Karpas-422 (cell line): ENCODE measurements at regions not wholly inside any gene's neighbourhood (a gene's known extent, or its start where the extent isn't known, plus 50 kb on each side); places are given as distances from the start of the nearest gene placed in this dataset.

Source experiments
- DNase-seq: peaks from one replicate; pipeline ENCODE4 v3.0.0-alpha.2; 2015
- H2AFZ ChIP-seq: fragments of 200-600 bp; sonication (generic); 2 replicates; pipeline ENCODE4 v1.6.1; 2014; ENCODE audit warnings: antibody characterized with exemption, low read length, mixed read lengths
- H3K27ac ChIP-seq: fragments of 200-600 bp; sonication (generic); 2 replicates; pipeline ENCODE4 v1.5.1; 2014; ENCODE audit warnings: mild to moderate bottlenecking, low read length, moderate library complexity
- H3K27me3 ChIP-seq: fragments of 200-600 bp; sonication (generic); 2 replicates; pipeline ENCODE4 v1.6.1; 2014; ENCODE audit warnings: low read length, mixed read lengths
- H3K36me3 ChIP-seq: fragments of 200-600 bp; sonication (generic); 2 replicates; pipeline ENCODE4 v1.6.1; 2014; ENCODE audit warnings: low read length, mixed read lengths; ENCODE audit not compliant: insufficient read depth
- H3K4me1 ChIP-seq: fragments of 200-600 bp; sonication (generic); 2 replicates; pipeline ENCODE4 v1.6.1; 2014; ENCODE audit warnings: mild to moderate bottlenecking, low read length, mixed read lengths
- H3K4me2 ChIP-seq: fragments of 200-600 bp; sonication (generic); 2 replicates; pipeline ENCODE4 v1.6.1; 2014; ENCODE audit warnings: low read length, low read depth, mild to moderate bottlenecking; ENCODE audit not compliant: poor library complexity, severe bottlenecking
- H3K4me3 ChIP-seq: fragments of 200-600 bp; sonication (generic); 2 replicates; pipeline ENCODE4 v1.5.1; 2014; ENCODE audit warnings: mild to moderate bottlenecking, antibody characterized with exemption, low read length, mixed read lengths
- H3K79me2 ChIP-seq: fragments of 200-600 bp; sonication (generic); 2 replicates; pipeline ENCODE4 v1.6.1; 2014; ENCODE audit warnings: mild to moderate bottlenecking, low read length, mixed read lengths
- H3K9ac ChIP-seq: fragments of 200-600 bp; sonication (generic); 2 replicates; pipeline ENCODE4 v1.6.0; 2014; ENCODE audit warnings: low read length
- H3K9me2 ChIP-seq: fragments of 200-600 bp; sonication (generic), shearing (Covaris generic); replicated peaks from 2 replicates; pipeline ENCODE4 v1.6.0; 2014; ENCODE audit warnings: mild to moderate bottlenecking, low read length, moderate library complexity; ENCODE audit not compliant: insufficient read depth
- H3K9me3 ChIP-seq: fragments of 300-700, 200-600 bp; sonication (generic); 2 replicates; pipeline ENCODE4 v1.6.1; 2014; ENCODE audit warnings: low read length, mixed read lengths
- H4K20me1 ChIP-seq: fragments of 200-600 bp; sonication (generic); 2 replicates; pipeline ENCODE4 v1.6.1; 2014; ENCODE audit warnings: mild to moderate bottlenecking, antibody characterized with exemption, low read length, low read depth; ENCODE audit not compliant: insufficient read depth

GRCh38 chr3:78426454-78426853 lies 1341.3 kb downstream of the ROBO1 start:
- H3K4me3 ChIP-seq: no peak overlapping the region
- no peaks in the 10 kb centered on the region for H4K20me1 ChIP-seq
- no peaks in the 10 kb centered on the region for H3K9me2 ChIP-seq
- H3K4me1 ChIP-seq: peaks cover 8% of the 10 kb centered on the region
- no peaks in the 10 kb centered on the region for H3K27me3 ChIP-seq
- H3K36me3 ChIP-seq: no peaks in the 10 kb centered on the region
- no peak overlapping the region for H3K9ac ChIP-seq
- no peak overlapping the region for H3K4me2 ChIP-seq
- H3K79me2 ChIP-seq: no peaks in the 10 kb centered on the region
- H2AFZ ChIP-seq: no peak overlapping the region
- DNase-seq: no peak
- no peak overlapping the region for H3K27ac ChIP-seq
- H3K9me3 ChIP-seq: no peaks in the 10 kb centered on the region

- Histone ChIP-seq H3K27me3 (no peaks in the 10 kb centered on the region), H4K20me1 (no peaks in the 10 kb centered on the region), H3K36me3 (no peaks in the 10 kb centered on the region), H3K9me2 (no peaks in the 10 kb centered on the region), H3K9me3 (no peaks in the 10 kb centered on the region), H3K4me2 (no peak overlapping the region), H3K79me2 (no peaks in the 10 kb centered on the region), H3K27ac (no peak overlapping the region), H3K4me3 (no peak overlapping the region), H3K9ac (no peak overlapping the region), H3K4me1 (no peaks in the 10 kb centered on the region; the same call in 1 of the 2 replicates), H2AFZ (no peak overlapping the region)
- DNase-seq: no peak
Measured at GRCh38 chr3:78427303-78427702, 1340.5 kb downstream of the ROBO1 start.

- Histone ChIP-seq H3K9me3 (no peaks in the 10 kb centered on the region), H3K27me3 (no peaks in the 10 kb centered on the region), H2AFZ (no peak overlapping the region), H3K4me3 (no peak overlapping the region), H3K36me3 (no peaks in the 10 kb centered on the region), H3K4me1 (no peaks in the 10 kb centered on the region), H3K27ac (no peak overlapping the region), H3K4me2 (no peak overlapping the region), H4K20me1 (no peaks in the 10 kb centered on the region), H3K79me2 (no peaks in the 10 kb centered on the region), H3K9me2 (no peaks in the 10 kb centered on the region), H3K9ac (no peak overlapping the region)
- DNase-seq: no peak
Measured at GRCh38 chr3:78430741-78431140, 1337.1 kb downstream of the ROBO1 start.

DNA sequence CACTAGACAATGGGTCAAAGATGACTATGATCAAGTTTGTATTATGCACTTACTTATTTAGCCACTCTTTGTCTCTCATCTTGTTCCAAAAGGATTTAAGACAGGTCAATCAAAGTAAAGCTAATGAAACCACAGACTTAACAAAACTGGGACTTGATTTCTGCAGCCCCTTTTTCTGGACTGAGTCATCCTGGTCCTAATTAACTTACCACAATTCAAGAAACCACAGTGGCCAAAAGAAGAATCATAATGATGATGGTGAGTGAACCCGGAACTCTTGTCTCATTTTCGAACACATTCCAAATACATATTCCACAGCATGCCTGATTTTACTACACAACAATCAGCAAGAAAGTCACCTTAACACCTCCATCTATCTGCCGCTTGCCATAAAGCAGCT lies 1333.0 kb downstream of the ROBO1 start:
- no peaks in the 10 kb centered on the region for H3K9me3 ChIP-seq
- H3K27ac ChIP-seq: no peak overlapping the region
- no peak overlapping the region for H2AFZ ChIP-seq
- no peak overlapping the region for H3K4me2 ChIP-seq
- H3K4me3 ChIP-seq: no peak overlapping the region
- no peaks in the 10 kb centered on the region for H4K20me1 ChIP-seq
- no peak overlapping the region for H3K9ac ChIP-seq
- no peaks in the 10 kb centered on the region for H3K36me3 ChIP-seq
- no peaks in the 10 kb centered on the region for H3K27me3 ChIP-seq
- no peaks in the 10 kb centered on the region for H3K79me2 ChIP-seq
- no peak for DNase-seq
- no peaks in the 10 kb centered on the region for H3K9me2 ChIP-seq
- H3K4me1 ChIP-seq: no peaks in the 10 kb centered on the region

- Histone ChIP-seq H3K4me1 (no peaks in the 10 kb centered on the region), H4K20me1 (no peaks in the 10 kb centered on the region), H3K36me3 (no peaks in the 10 kb centered on the region), H3K79me2 (no peaks in the 10 kb centered on the region), H3K27me3 (no peaks in the 10 kb centered on the region), H3K9me3 (no peaks in the 10 kb centered on the region), H3K4me2 (no peak overlapping the region), H2AFZ (no peak overlapping the region), H3K4me3 (no peak overlapping the region), H3K27ac (no peak overlapping the region), H3K9me2 (0 out of 2 replicates have a peak, but pooled peaks cover 3% of the 10 kb centered on the region), H3K9ac (no peak overlapping the region)
- no peak for DNase-seq
Measured at GRCh38 chr3:78455166-78455565, 1312.6 kb downstream of the ROBO1 start.

- H3K4me3 ChIP-seq: no peak overlapping the region
- no peak overlapping the region for H3K27ac ChIP-seq
- H3K79me2 ChIP-seq: no peaks in the 10 kb centered on the region
- H3K4me1 ChIP-seq: no peaks in the 10 kb centered on the region
- no peak overlapping the region for H3K4me2 ChIP-seq
- no peak for DNase-seq
- no peaks in the 10 kb centered on the region for H3K9me3 ChIP-seq
- no peak overlapping the region for H2AFZ ChIP-seq
- H3K36me3 ChIP-seq: no peaks in the 10 kb centered on the region
- no peak overlapping the region for H3K9ac ChIP-seq
- no peaks in the 10 kb centered on the region for H3K27me3 ChIP-seq
- H3K9me2 ChIP-seq: 0 out of 2 replicates have a peak, but pooled peaks cover 3% of the 10 kb centered on the region
- no peaks in the 10 kb centered on the region for H4K20me1 ChIP-seq
Measured at GRCh38 chr3:78455712-78456433, 1311.9 kb downstream of the ROBO1 start.

DNA sequence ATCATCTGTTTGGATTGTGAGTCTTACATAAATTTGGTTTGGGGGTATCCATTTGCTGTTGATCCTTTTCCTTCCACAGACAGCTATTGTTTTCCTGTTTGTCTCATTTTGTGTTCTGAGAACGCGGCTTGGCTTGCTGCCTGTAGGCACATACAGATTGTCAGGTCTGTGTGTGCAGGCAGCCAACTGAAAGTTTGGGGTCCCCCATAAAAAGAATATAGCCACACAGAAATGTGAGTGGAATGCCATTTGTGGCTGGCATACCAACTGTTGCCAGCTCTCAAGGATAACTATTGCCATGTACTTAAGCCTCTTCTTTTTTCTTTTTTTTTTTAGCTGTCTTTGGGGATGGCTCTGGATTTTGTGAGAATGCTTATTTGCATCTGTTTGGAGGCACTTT lies 1308.0 kb downstream of the ROBO1 start:
- DNase-seq: no peak
- Histone ChIP-seq H3K9me3 (no peaks in the 10 kb centered on the region), H3K36me3 (no peaks in the 10 kb centered on the region), H3K4me3 (no peak overlapping the region), H3K9ac (no peak overlapping the region), H3K4me2 (no peak overlapping the region), H3K27ac (no peak overlapping the region), H3K79me2 (no peaks in the 10 kb centered on the region), H3K27me3 (no peaks in the 10 kb centered on the region), H3K9me2 (no peaks in the 10 kb centered on the region), H4K20me1 (no peaks in the 10 kb centered on the region), H3K4me1 (no peaks in the 10 kb centered on the region), H2AFZ (no peak overlapping the region)

GRCh38 chr3:78462021-78462420 lies 1305.8 kb downstream of the ROBO1 start:
- no peak for DNase-seq
- Histone ChIP-seq H3K36me3 (no peaks in the 10 kb centered on the region), H3K27ac (no peak overlapping the region), H4K20me1 (no peaks in the 10 kb centered on the region), H3K4me3 (no peak overlapping the region), H3K9ac (no peak overlapping the region), H2AFZ (no peak overlapping the region), H3K27me3 (no peaks in the 10 kb centered on the region), H3K4me1 (no peaks in the 10 kb centered on the region), H3K4me2 (no peak overlapping the region), H3K9me2 (no peaks in the 10 kb centered on the region), H3K9me3 (no peaks in the 10 kb centered on the region), H3K79me2 (no peaks in the 10 kb centered on the region)
